ENCODE measurements at regions not wholly inside any gene's neighbourhood (a gene's known extent, or its start where the extent isn't known, plus 50 kb on each side); places are given as distances from the start of the nearest gene placed in this dataset.

- peaks cover 8 to 30% of the 10 kb centered on the region in 2 experiments; a peak in 4 of 5 replicates for H3K4me1 ChIP-seq (replicated peaks in 1 of 2; ENCODE audit: control insufficient read depth in 2 of 2, insufficient read depth in 2 of 2, low read length in 2 of 2)
- DNase-seq (ENCODE audit: extremely low read depth in 1 of 4, low spot score in 3 of 4) (no peak), FAIRE-seq (no peak), ATAC-seq (no peak)
- H3K27me3 ChIP-seq (ENCODE audit: control insufficient read depth in 2 of 2, insufficient read depth in 2 of 2, low read length in 2 of 2), result no peaks in the 10 kb centered on the region
- no TSS peak for BruUV-seq (replicated peaks)
- no peaks in the 10 kb centered on the region for H3K9me3 ChIP-seq (replicated peaks; ENCODE audit: control insufficient read depth, insufficient read depth, low read depth, low read length)
- POLR2A ChIA-PET, result interaction anchor here (0.6 kb wide), 1 partner anchor 57 kb away, joined by 3 read pairs; no protein-coding TSS in a partner anchor
- intact Hi-C loops (cut with micrococcal nuclease) (no loop called here), in situ Hi-C loops (cut with MboI) (no loop called here)
- H3K27ac ChIP-seq (ENCODE audit: extremely low read depth, low read depth, low read length), result no peak overlapping the region
- WGBS (ENCODE audit: insufficient coverage, low coverage, missing lambda C conversion rate), result 57% methylated on average over 4 of the region's 4 CpGs
- CTCF ChIA-PET (ENCODE audit: low intra/inter-chr PET ratio), result no interaction called here
- no peak overlapping the region for H3K4me2 ChIP-seq (ENCODE audit: insufficient read depth, low read length)
- no peaks in the 10 kb centered on the region for H4K20me1 ChIP-seq (replicated peaks; ENCODE audit: control insufficient read depth, insufficient read depth, low read length)
- H3K79me2 ChIP-seq (ENCODE audit: control insufficient read depth, insufficient read depth, low read length), result no peaks in the 10 kb centered on the region
- H3K9me1 ChIP-seq (ENCODE audit: control insufficient read depth, insufficient read depth, low read length), result no peaks in the 10 kb centered on the region
- no peak overlapping the region; the same call in 1 of the 2 replicates for H2AFZ ChIP-seq (ENCODE audit: low read depth, low read length)
- no peaks in the 10 kb centered on the region for H3K36me3 ChIP-seq (ENCODE audit: control insufficient read depth, insufficient read depth, low read length)
- no peak overlapping the region for H3K4me3 ChIP-seq
- H3K9ac ChIP-seq (ENCODE audit: insufficient read depth in 1 of 2, low read depth in 2 of 2, low read length in 2 of 2), result no peak overlapping the region
- TF ChIP-seq MXI1 (IDR thresholded peaks at IDR 0.05; ENCODE audit: low read depth, low read length) (no peak), BCLAF1 (IDR thresholded peaks at IDR 0.05; ENCODE audit: borderline replicate concordance in 1 of 2, control insufficient read depth in 1 of 2, low read depth in 2 of 2, low read length in 1 of 2) (no peak), E2F4 (CRISPR knock-in tag; IDR thresholded peaks at IDR 0.05; ENCODE audit: low read depth) (no peak), MITF (IDR thresholded peaks at IDR 0.05) (no peak), MIER1 (IDR thresholded peaks at IDR 0.05; ENCODE audit: low read depth) (no peak), RAD21 (CRISPR knock-in tag; conservative IDR thresholded peaks at IDR 0.05 in 1 of 2, IDR thresholded peaks at IDR 0.05 in 1 of 2) (no peak), ZBTB17 (CRISPR knock-in tag; IDR thresholded peaks at IDR 0.05) (no peak), TFAP4 (CRISPR knock-in tag; IDR thresholded peaks at IDR 0.05; ENCODE audit: borderline replicate concordance) (no peak), CHD4 (IDR thresholded peaks at IDR 0.05; ENCODE audit: insufficient read depth, insufficient replicate concordance, low read depth, low read length, poor library complexity, severe bottlenecking) (no peak), ZFP1 (CRISPR knock-in tag; IDR thresholded peaks at IDR 0.05) (no peak), PREB (CRISPR knock-in tag; IDR thresholded peaks at IDR 0.05) (no peak)
Measured at GRCh38 chr11:113557926-113558325, 82.7 kb upstream of the DRD2 start.

Data from K562 (cell line).